Mucosa of rectum (tissue), 2 donors: ENCODE measurements at regions not wholly inside any gene's neighbourhood (a gene's known extent, or its start where the extent isn't known, plus 50 kb on each side); places are given as distances from the start of the nearest gene placed in this dataset.
"Not testable (repeated sequence)": the region's sequence is repeated elsewhere in the genome, so short reads cannot be mapped to it uniquely, and the experiment has no call there.

ENCODE experiments used
- H3K27ac ChIP-seq, 2 donors: one replicate each; pipeline ENCODE4 v1.7.0; 2013; ENCODE audit warnings: inconsistent platforms in 2 of 2, low read depth in 2 of 2, low read length in 2 of 2
- H3K27me3 ChIP-seq, 2 donors: one replicate each; pipeline ENCODE4 v1.7.0; 2013; ENCODE audit warnings: low read length in 2 of 2; ENCODE audit not compliant: control insufficient read depth in 2 of 2, insufficient read depth in 2 of 2
- H3K36me3 ChIP-seq, 2 donors: one replicate each; pipeline ENCODE4 v1.7.0; 2013; ENCODE audit warnings: low read length in 2 of 2; ENCODE audit not compliant: control insufficient read depth in 2 of 2, insufficient read depth in 2 of 2
- H3K4me1 ChIP-seq, 2 donors: one replicate each; pipeline ENCODE4 v1.7.0; 2013; ENCODE audit warnings: low read length in 2 of 2, mild to moderate bottlenecking in 1 of 2; ENCODE audit not compliant: control insufficient read depth in 2 of 2, insufficient read depth in 2 of 2
- H3K4me3 ChIP-seq, 2 donors: one replicate each; pipeline ENCODE4 v1.7.0; 2013; ENCODE audit warnings: low read length in 2 of 2
- H3K9ac ChIP-seq, 2 donors: one replicate each; pipeline ENCODE4 v1.7.0; 2013; ENCODE audit warnings: low read length in 2 of 2, low read depth in 1 of 2, mild to moderate bottlenecking in 1 of 2
- H3K9me3 ChIP-seq, 2 donors: one replicate each; pipeline ENCODE4 v1.7.0; 2013; ENCODE audit warnings: low read length in 2 of 2; ENCODE audit not compliant: control insufficient read depth in 2 of 2
- donor health status: healthy.
- donor health status: Normal muscosa, but diverticular disease.

GRCh38 chr1:193437785-193438184 is 251.4 kb upstream of the B3GALT2 start:
- H3K9ac ChIP-seq: no peak overlapping the region
- no peak overlapping the region for H3K27ac ChIP-seq
- H3K4me3 ChIP-seq: no peak overlapping the region
- no peaks in the 10 kb centered on the region for H3K27me3 ChIP-seq
- no peaks in the 10 kb centered on the region for H3K4me1 ChIP-seq
- H3K36me3 ChIP-seq: no peaks in the 10 kb centered on the region
- H3K9me3 ChIP-seq: peaks cover 5 to 12% of the 10 kb centered on the region in 2 donors

- peaks cover 9 to 13% of the 10 kb centered on the region in 2 donors for H3K9me3 ChIP-seq
- not testable (repeated sequence) for H3K27ac ChIP-seq, H3K4me1 ChIP-seq, H3K4me3 ChIP-seq, H3K9ac ChIP-seq, H3K36me3 ChIP-seq, H3K27me3 ChIP-seq
Observed at GRCh38 chr1:193437333-193437732, 250.9 kb upstream of the B3GALT2 start.

GRCh38 chr1:193435781-193436180 is 249.4 kb upstream of the B3GALT2 start:
- H3K36me3 ChIP-seq: no peaks in the 10 kb centered on the region

GRCh38 chr1:193434319-193434718 is 247.9 kb upstream of the B3GALT2 start:
- Histone ChIP-seq H3K9me3 (peaks cover 9 to 13% of the 10 kb centered on the region in 2 donors), H3K27me3 (no peaks in the 10 kb centered on the region), H3K4me3 (no peak overlapping the region), H3K36me3 (no peaks in the 10 kb centered on the region), H3K4me1 (no peaks in the 10 kb centered on the region), H3K27ac (no peak overlapping the region), H3K9ac (no peak overlapping the region)

More at GRCh38 chr1:193435781-193436180, 249.4 kb upstream of the B3GALT2 start:
- no peaks in the 10 kb centered on the region for H3K4me1 ChIP-seq
- no peak overlapping the region for H3K4me3 ChIP-seq
- H3K9me3 ChIP-seq: peaks cover 9 to 13% of the 10 kb centered on the region in 2 donors
- no peak overlapping the region for H3K27ac ChIP-seq
- H3K9ac ChIP-seq: no peak overlapping the region
- H3K27me3 ChIP-seq: no peaks in the 10 kb centered on the region

- peaks cover 9 to 13% of the 10 kb centered on the region in 2 donors for H3K9me3 ChIP-seq
- no peaks in the 10 kb centered on the region for H3K36me3 ChIP-seq
- H3K4me1 ChIP-seq: no peaks in the 10 kb centered on the region
- no peaks in the 10 kb centered on the region for H3K27me3 ChIP-seq
- no peak overlapping the region for H3K27ac ChIP-seq
- no peak overlapping the region for H3K9ac ChIP-seq
- no peak overlapping the region for H3K4me3 ChIP-seq
Observed at GRCh38 chr1:193433599-193433998, 247.2 kb upstream of the B3GALT2 start.

GRCh38 chr1:193432979-193433587 is 246.7 kb upstream of the B3GALT2 start:
- Histone ChIP-seq H3K9me3 (peaks cover 9 to 13% of the 10 kb centered on the region in 2 donors), H3K27ac (no peak overlapping the region), H3K4me1 (no peaks in the 10 kb centered on the region), H3K9ac (no peak overlapping the region), H3K27me3 (no peaks in the 10 kb centered on the region), H3K4me3 (no peak overlapping the region), H3K36me3 (no peaks in the 10 kb centered on the region)

- no peaks in the 10 kb centered on the region for H3K4me1 ChIP-seq
- no peak overlapping the region for H3K27ac ChIP-seq
- no peak overlapping the region for H3K9ac ChIP-seq
- H3K27me3 ChIP-seq: no peaks in the 10 kb centered on the region
- H3K36me3 ChIP-seq: no peaks in the 10 kb centered on the region
- H3K4me3 ChIP-seq: peak overlapping the region in 1 of 2 donors; percentile 4
- peaks cover 9 to 13% of the 10 kb centered on the region in 2 donors for H3K9me3 ChIP-seq
Observed at GRCh38 chr1:193431265-193431977, 245.0 kb upstream of the B3GALT2 start.

- Histone ChIP-seq H3K27me3 (no peaks in the 10 kb centered on the region), H3K9ac (no peak overlapping the region), H3K4me3 (no peak overlapping the region), H3K4me1 (no peaks in the 10 kb centered on the region), H3K27ac (no peak overlapping the region), H3K9me3 (peaks cover 0 to 1% of the 10 kb centered on the region in 2 donors), H3K36me3 (no peaks in the 10 kb centered on the region)
Observed at GRCh38 chr1:193427524-193427923, 241.1 kb upstream of the B3GALT2 start.

GRCh38 chr1:193426061-193426460 is 239.6 kb upstream of the B3GALT2 start:
- Histone ChIP-seq H3K4me3 (no peak overlapping the region), H3K4me1 (no peaks in the 10 kb centered on the region), H3K9me3 (no peaks in the 10 kb centered on the region), H3K27me3 (no peaks in the 10 kb centered on the region), H3K9ac (no peak overlapping the region), H3K27ac (no peak overlapping the region), H3K36me3 (no peaks in the 10 kb centered on the region)

- H3K27me3 ChIP-seq: no peaks in the 10 kb centered on the region
- peaks cover 0 to 6% of the 10 kb centered on the region in 2 donors for H3K4me1 ChIP-seq
- no peak overlapping the region for H3K4me3 ChIP-seq
- H3K9ac ChIP-seq: no peak overlapping the region
- no peak overlapping the region for H3K27ac ChIP-seq
- no peaks in the 10 kb centered on the region for H3K9me3 ChIP-seq
- H3K36me3 ChIP-seq: no peaks in the 10 kb centered on the region
Observed at GRCh38 chr1:193421487-193421886, 235.1 kb upstream of the B3GALT2 start.
